HCT116 (cell line): ENCODE measurements at regions not wholly inside any gene's neighbourhood (a gene's known extent, or its start where the extent isn't known, plus 50 kb on each side); places are given as distances from the start of the nearest gene placed in this dataset.

Source experiments
- ATAC-seq: fragments of 200-7000 bp; cut with Tn5 transposase; 2 replicates; pipeline ENCODE4 v1.9.1; 2020; ENCODE audit warnings: mild to moderate bottlenecking, moderate library complexity
- BruUV-seq: library from RNA; stranded (reverse); fragments of 400-500 nt; replicated peaks from 2 replicates; lab custom pipeline; 2021; lab: Mats Ljungman, UMichigan
- CTCF ChIA-PET: fragments of 300-600 bp; sonication (Branson Sonifier 250); formaldehyde crosslinking; loops from one replicate; lab custom pipeline; 2021; ENCODE audit warnings: antibody characterized with exemption; lab: Charles Lee
- POLR2A ChIA-PET: fragments of 300-600, 350-600 bp; sonication (Branson Sonifier 250); formaldehyde crosslinking; loops from one replicate; lab custom pipeline; 2021; ENCODE audit warnings: antibody characterized with exemption; lab: Charles Lee
- RAD21 ChIA-PET, 2 experiments: fragments of 300-600 bp; sonication (Branson Sonifier 250); formaldehyde crosslinking; loops; one replicate each; lab custom pipeline; 2023; ENCODE audit warnings: low total read pairs in 2 of 2; ENCODE audit not compliant: uncharacterized antibody in 2 of 2, unreplicated experiment in 2 of 2, low non-redundant PET in 1 of 2; lab: Charles Lee
- DNase-seq: peaks from one replicate; pipeline ENCODE4 v3.0.0-alpha.2; 2010; ENCODE audit warnings: low read depth, low spot score
- H2AFZ ChIP-seq: fragments of 200-600 bp; shearing (Covaris generic), sonication (generic); 2 replicates; pipeline ENCODE4 v1.6.1; 2017; ENCODE audit warnings: low read depth, mixed run types, mixed read lengths, antibody characterized with exemption, low read length; ENCODE audit not compliant: poor library complexity, severe bottlenecking
- H3K27ac ChIP-seq: 2 replicates; pipeline ENCODE4 v1.5.1; 2012; ENCODE audit warnings: low read depth, low read length
- H3K27me3 ChIP-seq: fragments of 200-600 bp; sonication (generic); 2 replicates; pipeline ENCODE4 v1.6.1; 2016; ENCODE audit warnings: mixed run types, low read length, mixed read lengths; ENCODE audit not compliant: insufficient read depth
- H3K36me3 ChIP-seq, 2 experiments: fragments of 200-500 bp in 1 of 2; fragments of 200-600 bp in 1 of 2; sonication (Bioruptor generic) in 1 of 2; sonication (generic) in 1 of 2; 2 replicates each; pipeline versions ENCODE4 v1.5.1 to v1.6.1; 2014 to 2016; ENCODE audit warnings: low read length in 2 of 2, inconsistent platforms in 1 of 2, mixed read lengths in 1 of 2, mixed run types in 1 of 2; ENCODE audit not compliant: insufficient read depth in 2 of 2, control insufficient read depth in 1 of 2
- H3K4me1 ChIP-seq, 2 experiments: fragments of 200-600 bp in 1 of 2; sonication (generic) in 1 of 2; 2 replicates each; pipeline versions ENCODE4 v1.5.1 to v1.6.1; 2012 to 2017; ENCODE audit warnings: low read length in 2 of 2, inconsistent platforms in 1 of 2, mild to moderate bottlenecking in 1 of 2, mixed read lengths in 1 of 2, mixed run types in 1 of 2, moderate library complexity in 1 of 2; ENCODE audit not compliant: insufficient read depth in 2 of 2, control insufficient read depth in 1 of 2
- H3K4me2 ChIP-seq: fragments of 200-600 bp; sonication (generic); 2 replicates; pipeline ENCODE4 v1.6.1; 2017; ENCODE audit warnings: mixed run types, low read length, mixed read lengths
- H3K4me3 ChIP-seq, 2 experiments: fragments of 200-600 bp in 1 of 2; sonication (generic) in 1 of 2; replicated peaks in 1 of 2; 2 replicates each; pipeline ENCODE4 v1.5.1; 2011 to 2016; ENCODE audit warnings: low read length in 2 of 2, control low read depth in 1 of 2, low read depth in 1 of 2, mild to moderate bottlenecking in 1 of 2, mixed read lengths in 1 of 2, mixed run types in 1 of 2
- H3K79me2 ChIP-seq: fragments of 200-600 bp; sonication (generic); 2 replicates; pipeline ENCODE4 v1.6.1; 2017; ENCODE audit warnings: mild to moderate bottlenecking, mixed run types, low read length, moderate library complexity, mixed read lengths; ENCODE audit not compliant: insufficient read depth
- H3K9ac ChIP-seq: fragments of 200-600 bp; sonication (generic); 2 replicates; pipeline ENCODE4 v1.6.1; 2016; ENCODE audit warnings: low read length, mixed read lengths
- H3K9me2 ChIP-seq: fragments of 200-600 bp; sonication (generic), shearing (Covaris generic); 2 replicates; pipeline ENCODE4 v1.6.1; 2017; ENCODE audit warnings: mixed run types, mild to moderate bottlenecking, moderate library complexity; ENCODE audit not compliant: insufficient read depth
- H3K9me3 ChIP-seq, 2 experiments: fragments of 200-500 bp in 1 of 2; fragments of 200-600 bp in 1 of 2; sonication (Bioruptor generic) in 1 of 2; sonication (generic) in 1 of 2; 2 replicates each; pipeline ENCODE4 v1.6.1; 2014 to 2017; ENCODE audit warnings: low read length in 2 of 2, mixed read lengths in 2 of 2, inconsistent platforms in 1 of 2, low read depth in 1 of 2, mild to moderate bottlenecking in 1 of 2, mixed run types in 1 of 2, moderate library complexity in 1 of 2; ENCODE audit not compliant: control insufficient read depth in 1 of 2, insufficient read depth in 1 of 2
- H4K20me1 ChIP-seq: fragments of 200-600 bp; sonication (generic), shearing (Covaris generic); 2 replicates; pipeline ENCODE4 v1.6.1; 2017; ENCODE audit warnings: mixed run types, mild to moderate bottlenecking, moderate library complexity; ENCODE audit not compliant: insufficient read depth
- CBX3 ChIP-seq: IDR thresholded peaks from 2 replicates; pipeline ENCODE4 v1.6.1; 2012; ENCODE audit warnings: low read depth
- CEBPB ChIP-seq: IDR thresholded peaks from 2 replicates; pipeline ENCODE4 v1.6.1; 2012; ENCODE audit warnings: low read depth
- EGR1 ChIP-seq: IDR thresholded peaks from 2 replicates; pipeline ENCODE4 v1.6.1; 2012; ENCODE audit warnings: low read depth
- EZH2 ChIP-seq: fragments of 200-600 bp; sonication (generic); IDR thresholded peaks from 2 replicates; pipeline ENCODE4 v1.6.1; 2017; ENCODE audit warnings: antibody characterized with exemption, mixed run types
- EZH2phosphoT487 ChIP-seq: fragments of 200-600 bp; IDR thresholded peaks from 2 replicates; pipeline ENCODE4 v1.6.1; 2018; ENCODE audit warnings: antibody characterized with exemption, borderline replicate concordance
- FOSL1 ChIP-seq: IDR thresholded peaks from 2 replicates; pipeline ENCODE4 v1.6.1; 2012; ENCODE audit warnings: low read depth
- JUND ChIP-seq: IDR thresholded peaks from 2 replicates; pipeline ENCODE4 v1.6.1; 2012
- POLR2A ChIP-seq: IDR thresholded peaks from 2 replicates; pipeline ENCODE4 v1.7.0; 2011; ENCODE audit warnings: borderline replicate concordance; ENCODE audit not compliant: insufficient read depth, insufficient read length; ENCODE audit errors: extremely low read depth
- POLR2AphosphoS5 ChIP-seq: IDR thresholded peaks from 2 replicates; pipeline ENCODE4 v1.6.1; 2011; ENCODE audit warnings: mild to moderate bottlenecking, low read depth, low read length, moderate library complexity
- RAD21 ChIP-seq: IDR thresholded peaks from 2 replicates; pipeline ENCODE4 v1.6.1; 2012; ENCODE audit warnings: low read depth, mild to moderate bottlenecking
- SIN3A ChIP-seq: IDR thresholded peaks from 2 replicates; pipeline ENCODE4 v1.6.1; 2012; ENCODE audit warnings: low read depth
- SRF ChIP-seq: IDR thresholded peaks from 2 replicates; pipeline ENCODE4 v1.6.1; 2012; ENCODE audit warnings: low read depth
- TCF7L2 ChIP-seq: IDR thresholded peaks from 2 replicates; pipeline ENCODE4 v1.7.0; 2011; ENCODE audit warnings: borderline replicate concordance, inconsistent platforms; ENCODE audit not compliant: insufficient read depth, insufficient read length; ENCODE audit errors: extremely low read depth
- YY1 ChIP-seq: IDR thresholded peaks from 2 replicates; pipeline ENCODE4 v1.6.1; 2011; ENCODE audit warnings: low read length, low read depth, moderate library complexity, mild to moderate bottlenecking; ENCODE audit not compliant: insufficient replicate concordance; ENCODE audit errors: extremely low read depth
- intact Hi-C: fragments of 100-400 bp; cut with micrococcal nuclease; formaldehyde crosslinking; loops from 2 replicates; pipeline ENCODE4 v1.10.0; 2022
- TF ChIP-seq, protein P1 (sequence below): IDR thresholded peaks from 2 replicates; pipeline ENCODE4 v1.6.1; 2012
- TF ChIP-seq, protein P2 (sequence below): IDR thresholded peaks from 2 replicates; pipeline ENCODE4 v1.6.1; 2011; ENCODE audit warnings: mild to moderate bottlenecking, low read length, moderate library complexity; ENCODE audit not compliant: insufficient replicate concordance; ENCODE audit errors: extremely low read depth
- TF ChIP-seq, protein P3 (sequence below): IDR thresholded peaks from 2 replicates; pipeline ENCODE4 v1.6.1; 2012; ENCODE audit warnings: low read depth

DNA sequence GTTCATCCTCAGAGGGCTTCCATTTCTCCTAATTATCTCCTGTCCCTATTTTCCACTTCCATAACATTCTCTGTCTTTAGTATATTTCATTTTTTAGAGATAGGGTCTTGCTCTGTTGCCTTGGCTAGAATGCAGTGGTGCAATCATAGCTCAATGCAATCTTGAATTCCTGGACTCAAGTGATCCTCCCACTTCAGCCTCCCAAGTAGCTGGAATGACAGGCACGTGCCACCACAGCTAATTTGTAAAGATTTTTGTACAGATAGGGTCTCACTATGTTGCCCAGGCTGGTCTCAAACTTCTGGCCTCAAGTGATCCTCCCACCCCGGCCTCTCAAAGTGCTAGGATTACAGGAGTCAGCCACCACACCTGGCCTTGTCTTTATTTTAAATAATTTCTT lies 589.0 kb downstream of the ZEB2 start:
- intact Hi-C loops, result no loop called here
- H3K9me3 ChIP-seq, result no peaks in the 10 kb centered on the region
- ATAC-seq (no peak), DNase-seq (no peak)
- no peak overlapping the region for H3K4me3 ChIP-seq
- H3K9ac ChIP-seq, result no peak overlapping the region
- H3K4me1 ChIP-seq, result no peaks in the 10 kb centered on the region
- no peaks in the 10 kb centered on the region for H3K36me3 ChIP-seq
- H3K27me3 ChIP-seq, result no peaks in the 10 kb centered on the region
- ChIA-PET RAD21 (no interaction called here), POLR2A (no interaction called here), CTCF (no interaction called here)
- H4K20me1 ChIP-seq, result no peaks in the 10 kb centered on the region
- H3K27ac ChIP-seq, result no peak overlapping the region
- TF ChIP-seq SIN3A (no peak), EZH2phosphoT487 (no peak), POLR2A (no peak), CEBPB (no peak), POLR2AphosphoS5 (no peak), EGR1 (no peak), CBX3 (no peak), JUND (no peak), EZH2 (no peak), SRF (no peak), YY1 (no peak), FOSL1 (no peak), RAD21 (no peak), TCF7L2 (no peak)
- TF ChIP-seq, protein P1, sequence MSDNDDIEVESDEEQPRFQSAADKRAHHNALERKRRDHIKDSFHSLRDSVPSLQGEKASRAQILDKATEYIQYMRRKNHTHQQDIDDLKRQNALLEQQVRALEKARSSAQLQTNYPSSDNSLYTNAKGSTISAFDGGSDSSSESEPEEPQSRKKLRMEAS, result no peak
- TF ChIP-seq, protein P2, sequence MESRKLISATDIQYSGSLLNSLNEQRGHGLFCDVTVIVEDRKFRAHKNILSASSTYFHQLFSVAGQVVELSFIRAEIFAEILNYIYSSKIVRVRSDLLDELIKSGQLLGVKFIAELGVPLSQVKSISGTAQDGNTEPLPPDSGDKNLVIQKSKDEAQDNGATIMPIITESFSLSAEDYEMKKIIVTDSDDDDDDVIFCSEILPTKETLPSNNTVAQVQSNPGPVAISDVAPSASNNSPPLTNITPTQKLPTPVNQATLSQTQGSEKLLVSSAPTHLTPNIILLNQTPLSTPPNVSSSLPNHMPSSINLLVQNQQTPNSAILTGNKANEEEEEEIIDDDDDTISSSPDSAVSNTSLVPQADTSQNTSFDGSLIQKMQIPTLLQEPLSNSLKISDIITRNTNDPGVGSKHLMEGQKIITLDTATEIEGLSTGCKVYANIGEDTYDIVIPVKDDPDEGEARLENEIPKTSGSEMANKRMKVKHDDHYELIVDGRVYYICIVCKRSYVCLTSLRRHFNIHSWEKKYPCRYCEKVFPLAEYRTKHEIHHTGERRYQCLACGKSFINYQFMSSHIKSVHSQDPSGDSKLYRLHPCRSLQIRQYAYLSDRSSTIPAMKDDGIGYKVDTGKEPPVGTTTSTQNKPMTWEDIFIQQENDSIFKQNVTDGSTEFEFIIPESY, result no peak
- TF ChIP-seq, protein P3, sequence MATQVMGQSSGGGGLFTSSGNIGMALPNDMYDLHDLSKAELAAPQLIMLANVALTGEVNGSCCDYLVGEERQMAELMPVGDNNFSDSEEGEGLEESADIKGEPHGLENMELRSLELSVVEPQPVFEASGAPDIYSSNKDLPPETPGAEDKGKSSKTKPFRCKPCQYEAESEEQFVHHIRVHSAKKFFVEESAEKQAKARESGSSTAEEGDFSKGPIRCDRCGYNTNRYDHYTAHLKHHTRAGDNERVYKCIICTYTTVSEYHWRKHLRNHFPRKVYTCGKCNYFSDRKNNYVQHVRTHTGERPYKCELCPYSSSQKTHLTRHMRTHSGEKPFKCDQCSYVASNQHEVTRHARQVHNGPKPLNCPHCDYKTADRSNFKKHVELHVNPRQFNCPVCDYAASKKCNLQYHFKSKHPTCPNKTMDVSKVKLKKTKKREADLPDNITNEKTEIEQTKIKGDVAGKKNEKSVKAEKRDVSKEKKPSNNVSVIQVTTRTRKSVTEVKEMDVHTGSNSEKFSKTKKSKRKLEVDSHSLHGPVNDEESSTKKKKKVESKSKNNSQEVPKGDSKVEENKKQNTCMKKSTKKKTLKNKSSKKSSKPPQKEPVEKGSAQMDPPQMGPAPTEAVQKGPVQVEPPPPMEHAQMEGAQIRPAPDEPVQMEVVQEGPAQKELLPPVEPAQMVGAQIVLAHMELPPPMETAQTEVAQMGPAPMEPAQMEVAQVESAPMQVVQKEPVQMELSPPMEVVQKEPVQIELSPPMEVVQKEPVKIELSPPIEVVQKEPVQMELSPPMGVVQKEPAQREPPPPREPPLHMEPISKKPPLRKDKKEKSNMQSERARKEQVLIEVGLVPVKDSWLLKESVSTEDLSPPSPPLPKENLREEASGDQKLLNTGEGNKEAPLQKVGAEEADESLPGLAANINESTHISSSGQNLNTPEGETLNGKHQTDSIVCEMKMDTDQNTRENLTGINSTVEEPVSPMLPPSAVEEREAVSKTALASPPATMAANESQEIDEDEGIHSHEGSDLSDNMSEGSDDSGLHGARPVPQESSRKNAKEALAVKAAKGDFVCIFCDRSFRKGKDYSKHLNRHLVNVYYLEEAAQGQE, result no peak
- no peaks in the 10 kb centered on the region for H3K79me2 ChIP-seq
- H3K4me2 ChIP-seq, result no peak overlapping the region
- H2AFZ ChIP-seq, result no peak overlapping the region
- no TSS peak for BruUV-seq
- H3K9me2 ChIP-seq, result no peaks in the 10 kb centered on the region
